IgD-negative memory B cell (primary cell): ENCODE measurements at regions not wholly inside any gene's neighbourhood (a gene's known extent, or its start where the extent isn't known, plus 50 kb on each side); places are given as distances from the start of the nearest gene placed in this dataset.

Experiments used
- H3K27ac Mint-ChIP-seq, 3 donors: one replicate each; pipeline ENCODE4 v1.8.0; 2020 to 2022; ENCODE audit warnings: mild to moderate bottlenecking in 3 of 3, mixed read lengths in 3 of 3, moderate library complexity in 1 of 3
- H3K27me3 Mint-ChIP-seq: one replicate; pipeline ENCODE4 v1.8.0; 2021; ENCODE audit warnings: mixed read lengths
- H3K36me3 Mint-ChIP-seq: one replicate; pipeline ENCODE4 v1.8.0; 2020; ENCODE audit warnings: mild to moderate bottlenecking, mixed read lengths
- H3K4me1 Mint-ChIP-seq, 3 donors: one replicate each; pipeline ENCODE4 v1.8.0; 2020 to 2022; ENCODE audit warnings: mixed read lengths in 3 of 3, mild to moderate bottlenecking in 1 of 3
- H3K4me3 Mint-ChIP-seq, 4 donors: one replicate each; pipeline ENCODE4 v1.8.0; 2020 to 2022; ENCODE audit warnings: mild to moderate bottlenecking in 4 of 4, mixed read lengths in 4 of 4, moderate library complexity in 3 of 4
- H3K9me3 Mint-ChIP-seq, 3 donors: one replicate each; pipeline ENCODE4 v1.8.0; 2020 to 2021; ENCODE audit warnings: mixed read lengths in 3 of 3, mild to moderate bottlenecking in 1 of 3

DNA sequence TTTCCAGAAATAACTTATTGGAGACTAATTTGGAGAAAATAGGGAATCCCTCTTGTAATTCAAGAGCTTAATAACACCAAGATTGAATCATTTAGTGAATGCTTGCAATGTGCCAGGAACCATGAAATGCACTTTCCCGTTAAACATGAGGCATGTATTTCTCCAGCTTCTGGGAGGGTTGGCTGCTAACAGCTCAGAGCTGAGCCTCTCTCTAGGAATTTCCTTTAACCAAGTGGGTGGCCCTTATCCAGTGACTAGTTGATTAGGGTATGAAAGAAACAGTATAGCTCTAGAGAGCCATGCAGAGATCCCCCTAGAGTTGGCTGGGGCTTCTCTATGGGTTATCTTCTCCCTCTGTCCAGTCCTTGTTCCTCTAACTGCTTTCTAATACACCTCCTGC lies 356.4 kb upstream of the GOT2 start:
- no peak overlapping the region for H3K27ac Mint-ChIP-seq
- no peaks in the 10 kb centered on the region for H3K4me1 Mint-ChIP-seq
- no peaks in the 10 kb centered on the region for H3K36me3 Mint-ChIP-seq
- H3K9me3 Mint-ChIP-seq: peaks cover 7 to 16% (median 8%) of the 10 kb centered on the region in 3 donors
- H3K27me3 Mint-ChIP-seq: no peaks in the 10 kb centered on the region
- no peak overlapping the region for H3K4me3 Mint-ChIP-seq

DNA sequence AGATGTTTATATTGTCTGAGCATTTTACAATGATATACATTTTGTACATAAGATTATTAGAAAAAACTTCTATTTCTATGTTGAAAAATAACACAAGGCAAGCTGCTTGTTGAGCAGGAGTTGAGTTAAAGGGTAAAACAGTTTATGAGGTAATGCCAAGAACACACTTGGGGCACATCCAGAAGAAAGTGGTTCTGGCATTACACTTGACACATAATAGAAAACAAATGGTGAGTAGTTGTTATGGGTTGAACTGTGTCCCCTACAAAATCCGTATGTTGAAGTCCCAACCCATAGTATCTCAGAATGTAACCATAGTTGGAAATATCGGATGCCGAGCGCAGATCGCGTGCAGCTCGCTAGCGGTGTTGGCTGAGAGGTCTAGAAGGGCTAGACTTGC lies 354.3 kb upstream of the GOT2 start:
- H3K4me3 Mint-ChIP-seq: no peak overlapping the region
- no peaks in the 10 kb centered on the region for H3K27me3 Mint-ChIP-seq
- peaks cover 9 to 16% (median 10%) of the 10 kb centered on the region in 3 donors for H3K9me3 Mint-ChIP-seq
- H3K4me1 Mint-ChIP-seq: no peaks in the 10 kb centered on the region
- H3K27ac Mint-ChIP-seq: no peak overlapping the region
- H3K36me3 Mint-ChIP-seq: no peaks in the 10 kb centered on the region

DNA sequence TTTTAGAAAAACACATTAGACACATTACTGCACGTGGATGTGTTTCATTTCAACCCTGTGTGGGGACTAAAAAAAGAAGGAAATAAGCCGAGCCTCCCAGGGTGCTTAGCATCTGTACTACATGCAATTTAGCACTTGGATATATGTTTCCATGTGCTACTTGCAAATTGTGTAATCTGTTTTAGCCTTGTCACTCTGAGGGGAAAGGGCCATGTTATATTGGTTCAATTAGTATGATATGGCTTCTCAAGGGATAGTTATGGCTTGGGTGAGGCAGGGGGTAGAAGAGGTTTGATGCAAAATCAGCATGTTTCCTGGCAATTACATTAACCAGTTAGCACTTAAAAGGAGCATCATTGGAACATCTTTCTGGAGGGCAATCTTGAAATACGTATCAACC lies 353.5 kb upstream of the GOT2 start:
- Mint-ChIP-seq H3K4me3 (no peak overlapping the region), H3K27ac (no peak overlapping the region), H3K4me1 (no peaks in the 10 kb centered on the region), H3K27me3 (no peaks in the 10 kb centered on the region), H3K9me3 (peaks cover 7 to 16% (median 8%) of the 10 kb centered on the region in 3 donors), H3K36me3 (no peaks in the 10 kb centered on the region)

DNA sequence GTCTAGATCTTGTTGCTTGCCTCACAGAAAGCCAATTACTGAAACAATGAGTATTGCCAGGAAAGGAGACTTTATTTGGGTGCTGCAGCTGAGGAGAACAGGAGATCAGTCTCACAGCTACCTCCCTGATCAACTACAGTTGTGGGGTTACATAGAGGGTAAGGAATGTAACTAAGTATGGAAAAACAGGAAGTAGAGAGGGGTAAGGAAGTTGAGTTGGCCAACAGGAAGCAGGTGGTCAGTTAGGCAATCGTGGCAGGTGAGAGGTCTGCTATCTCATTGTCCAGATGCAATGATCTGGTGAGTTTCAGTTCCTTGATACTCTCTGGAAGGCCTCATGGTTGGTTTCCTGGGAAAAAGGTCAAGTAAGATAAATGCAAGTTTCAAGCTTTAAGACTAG lies 333.1 kb upstream of the GOT2 start:
- Mint-ChIP-seq H3K36me3 (no peaks in the 10 kb centered on the region), H3K4me3 (peak overlapping the region in 1 of 4 donors; percentile 27), H3K27me3 (no peaks in the 10 kb centered on the region), H3K9me3 (peaks cover 0 to 7% (median 2%) of the 10 kb centered on the region in 3 donors), H3K4me1 (peaks cover 0 to 5% (median 2%) of the 10 kb centered on the region in 3 donors), H3K27ac (no peak overlapping the region)

DNA sequence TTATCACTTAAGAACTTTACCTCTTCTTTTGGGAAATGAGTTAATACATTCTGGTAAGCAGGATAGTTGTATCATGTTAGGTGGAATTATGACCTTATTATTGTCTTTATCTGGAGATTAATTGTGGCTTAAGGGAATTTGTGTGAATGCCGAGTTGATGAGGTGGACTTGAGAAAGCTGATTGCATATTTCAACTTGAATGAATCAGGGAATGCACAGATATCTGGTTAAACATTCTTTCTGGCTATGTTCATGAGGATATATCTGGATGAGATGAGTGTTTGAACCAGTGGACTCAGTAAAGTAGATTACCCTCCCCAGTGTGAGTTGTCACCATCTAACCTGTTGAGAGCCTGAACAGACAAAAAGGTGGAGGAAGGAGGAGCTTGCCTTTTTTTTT lies 326.1 kb upstream of the GOT2 start:
- Mint-ChIP-seq H3K27ac (no peak overlapping the region), H3K9me3 (peaks cover 0 to 12% (median 0%) of the 10 kb centered on the region in 3 donors), H3K4me3 (no peak overlapping the region), H3K36me3 (no peaks in the 10 kb centered on the region), H3K27me3 (no peaks in the 10 kb centered on the region), H3K4me1 (no peaks in the 10 kb centered on the region)

DNA sequence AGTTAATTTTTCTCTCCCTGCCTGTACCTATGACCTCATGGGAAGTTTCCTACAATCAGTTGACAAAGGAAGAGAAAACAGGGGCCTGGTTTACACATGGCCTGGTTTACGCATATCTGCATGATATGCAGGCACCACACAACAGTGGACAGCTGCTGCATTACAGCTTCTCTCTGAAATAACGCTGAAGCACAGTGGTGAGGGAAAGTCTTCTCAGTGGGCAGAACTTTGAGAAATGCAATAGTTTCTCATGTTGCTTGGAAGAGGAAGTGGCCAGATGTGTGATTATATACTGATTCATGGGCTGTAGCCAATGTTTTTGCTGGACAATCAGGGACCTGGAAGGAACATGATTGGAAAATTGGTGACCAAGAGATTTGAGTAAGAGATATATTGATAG lies 324.1 kb upstream of the GOT2 start:
- no peaks in the 10 kb centered on the region for H3K36me3 Mint-ChIP-seq
- H3K4me1 Mint-ChIP-seq: no peaks in the 10 kb centered on the region
- H3K27ac Mint-ChIP-seq: no peak overlapping the region
- H3K9me3 Mint-ChIP-seq: peaks cover 0 to 12% (median 0%) of the 10 kb centered on the region in 3 donors
- no peak overlapping the region for H3K4me3 Mint-ChIP-seq
- no peaks in the 10 kb centered on the region for H3K27me3 Mint-ChIP-seq

DNA sequence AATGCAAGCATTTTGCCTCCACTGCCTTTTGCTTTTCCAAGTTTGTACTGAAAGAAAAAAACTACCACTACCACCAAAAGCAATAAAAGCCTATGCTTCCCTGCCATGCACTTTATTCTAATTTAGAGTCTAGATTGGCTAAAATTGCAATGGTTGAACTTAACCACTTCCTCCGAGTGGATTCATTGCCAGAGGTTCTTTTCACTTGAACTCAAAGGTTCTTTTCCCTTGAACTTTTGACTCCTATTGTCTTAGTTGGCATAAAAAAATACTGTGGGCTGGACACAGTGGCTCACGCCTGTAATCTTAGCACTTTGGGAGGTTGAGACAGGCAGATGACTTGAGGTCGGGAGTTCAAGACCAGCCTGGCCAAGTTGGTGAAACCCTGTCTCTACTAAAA lies 319.8 kb upstream of the GOT2 start:
- H3K27me3 Mint-ChIP-seq: no peaks in the 10 kb centered on the region
- no peak overlapping the region for H3K4me3 Mint-ChIP-seq
- no peak overlapping the region for H3K27ac Mint-ChIP-seq
- H3K9me3 Mint-ChIP-seq: peaks cover 0 to 4% (median 2%) of the 10 kb centered on the region in 3 donors
- no peaks in the 10 kb centered on the region for H3K4me1 Mint-ChIP-seq
- no peaks in the 10 kb centered on the region for H3K36me3 Mint-ChIP-seq

DNA sequence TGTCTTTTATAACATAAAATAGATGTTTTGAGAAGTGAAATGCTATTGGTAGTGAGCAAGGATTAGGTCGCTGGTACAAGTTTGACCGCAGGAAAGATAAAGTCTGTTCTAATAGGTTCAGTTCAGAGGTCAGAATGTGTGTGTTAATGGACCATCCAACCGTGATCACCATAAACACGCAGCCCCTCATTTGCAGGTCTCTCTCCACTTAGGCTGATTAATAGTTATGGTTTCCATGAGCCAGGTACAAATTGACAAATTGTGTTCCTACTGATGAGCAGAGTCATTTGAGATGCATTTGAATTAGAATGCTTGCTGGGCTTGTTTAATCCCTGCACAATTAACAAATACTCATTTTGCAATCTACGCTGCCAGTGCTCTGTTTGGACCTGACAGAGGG lies 318.1 kb upstream of the GOT2 start:
- H3K4me3 Mint-ChIP-seq: no peak overlapping the region
- H3K36me3 Mint-ChIP-seq: no peaks in the 10 kb centered on the region
- H3K27me3 Mint-ChIP-seq: no peaks in the 10 kb centered on the region
- no peaks in the 10 kb centered on the region for H3K4me1 Mint-ChIP-seq
- H3K9me3 Mint-ChIP-seq: peaks cover 0 to 2% (median under 1%) of the 10 kb centered on the region in 3 donors
- no peak overlapping the region for H3K27ac Mint-ChIP-seq

DNA sequence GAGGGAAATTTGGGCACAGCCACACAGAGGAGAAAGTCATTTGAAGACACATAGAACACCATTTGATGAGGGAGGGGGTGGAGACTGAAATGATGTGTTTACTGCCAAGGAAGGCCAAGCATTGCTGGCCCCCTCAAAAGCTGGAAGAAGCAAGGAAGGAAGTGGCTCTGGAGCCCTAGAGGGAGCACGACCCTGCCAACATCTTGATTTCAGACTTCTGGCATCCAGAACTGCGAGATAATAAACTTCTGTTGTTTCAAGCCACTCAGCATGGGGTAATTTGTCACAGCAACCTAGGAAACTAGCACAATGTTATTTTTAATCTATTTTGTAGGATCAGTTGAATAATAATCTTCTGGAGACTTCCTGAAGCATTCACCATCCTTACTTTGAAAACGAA lies 314.8 kb upstream of the GOT2 start:
- Mint-ChIP-seq H3K9me3 (peaks cover 0 to 2% (median 0%) of the 10 kb centered on the region in 3 donors), H3K27ac (no peak overlapping the region), H3K27me3 (no peaks in the 10 kb centered on the region), H3K4me3 (no peak overlapping the region), H3K36me3 (no peaks in the 10 kb centered on the region), H3K4me1 (no peaks in the 10 kb centered on the region)

DNA sequence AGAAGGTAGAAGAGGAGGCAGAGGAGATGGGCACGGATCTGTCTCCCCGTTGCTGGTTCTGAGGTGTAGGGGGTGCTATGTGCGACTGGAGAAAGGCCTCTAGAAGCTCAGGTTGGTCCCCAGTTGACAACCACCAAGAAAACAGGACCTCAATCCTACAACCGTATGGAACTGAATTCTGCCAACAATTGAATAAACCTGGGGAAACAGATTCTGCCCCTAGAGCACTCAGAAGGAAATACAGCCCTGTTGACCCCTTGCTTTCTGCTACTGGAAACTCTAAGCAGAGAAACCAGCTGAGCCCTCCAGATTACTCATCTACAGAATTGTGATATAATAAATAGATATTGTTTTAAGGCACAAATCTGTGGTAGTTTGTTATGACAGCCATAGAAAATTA lies 313.0 kb upstream of the GOT2 start:
- H3K36me3 Mint-ChIP-seq: no peaks in the 10 kb centered on the region
- no peaks in the 10 kb centered on the region for H3K9me3 Mint-ChIP-seq
- H3K27me3 Mint-ChIP-seq: no peaks in the 10 kb centered on the region
- no peak overlapping the region for H3K27ac Mint-ChIP-seq
- no peak overlapping the region for H3K4me3 Mint-ChIP-seq
- H3K4me1 Mint-ChIP-seq: no peaks in the 10 kb centered on the region

DNA sequence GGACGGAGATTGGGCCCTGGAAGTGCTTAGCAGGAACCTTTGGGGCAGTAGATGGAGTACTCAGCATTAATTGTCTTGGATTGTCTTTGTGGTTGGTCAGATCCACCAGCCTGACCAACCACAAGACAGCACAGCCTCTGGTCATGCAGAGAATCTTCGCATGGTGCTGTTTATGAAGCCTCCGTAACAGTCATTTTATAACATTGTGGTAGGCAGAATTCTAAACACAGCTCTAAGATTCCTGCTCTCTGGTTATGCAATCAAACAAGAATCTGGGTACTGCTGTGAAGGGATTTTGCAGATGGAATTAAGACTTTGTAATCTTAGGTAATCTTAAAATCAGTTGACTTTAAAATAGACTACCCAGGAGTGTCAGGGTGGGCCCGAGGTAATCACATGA lies 312.2 kb upstream of the GOT2 start:
- no peak overlapping the region for H3K4me3 Mint-ChIP-seq
- H3K27me3 Mint-ChIP-seq: no peaks in the 10 kb centered on the region
- H3K9me3 Mint-ChIP-seq: no peaks in the 10 kb centered on the region
- H3K4me1 Mint-ChIP-seq: no peaks in the 10 kb centered on the region
- no peak overlapping the region for H3K27ac Mint-ChIP-seq
- H3K36me3 Mint-ChIP-seq: no peaks in the 10 kb centered on the region

DNA sequence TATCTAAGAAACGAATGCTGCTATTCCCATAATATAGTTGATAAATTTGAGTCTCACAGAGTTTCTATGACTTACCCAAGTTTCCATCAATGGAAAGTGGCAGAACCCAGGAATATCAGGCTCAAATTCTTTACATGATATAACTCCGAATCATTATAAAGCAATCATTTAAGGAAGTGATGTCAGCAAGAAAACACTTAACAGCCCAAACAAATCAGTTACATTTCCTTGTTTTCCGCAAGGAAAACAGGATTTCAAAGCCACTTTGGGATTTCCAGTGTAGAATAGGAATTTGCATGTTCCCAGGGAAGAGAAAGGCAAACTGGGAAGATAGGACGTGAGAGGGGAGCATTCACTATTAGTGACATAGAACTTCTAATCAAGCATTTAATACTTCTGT lies 311.4 kb upstream of the GOT2 start:
- H3K9me3 Mint-ChIP-seq: no peaks in the 10 kb centered on the region
- H3K36me3 Mint-ChIP-seq: no peaks in the 10 kb centered on the region
- H3K27ac Mint-ChIP-seq: no peak overlapping the region
- H3K4me3 Mint-ChIP-seq: no peak overlapping the region
- H3K4me1 Mint-ChIP-seq: no peaks in the 10 kb centered on the region
- H3K27me3 Mint-ChIP-seq: no peaks in the 10 kb centered on the region

DNA sequence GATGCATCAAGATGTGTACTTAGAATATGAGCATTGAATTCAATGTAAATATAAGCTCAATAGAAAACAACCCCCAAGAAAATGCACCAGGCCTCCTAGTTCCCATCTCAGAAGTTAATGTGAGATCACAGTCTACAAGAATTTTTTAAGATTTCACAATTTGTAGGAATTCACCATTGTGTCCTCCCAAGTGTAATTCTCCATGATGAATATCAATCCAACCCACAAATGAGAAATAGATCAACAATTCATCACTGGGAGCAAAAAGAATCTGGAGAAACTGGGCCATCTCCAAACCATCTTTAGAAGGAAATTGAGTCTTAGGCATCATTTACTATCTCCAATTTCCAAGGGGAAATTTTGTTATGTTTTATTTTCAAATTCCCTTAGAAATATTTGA lies 310.5 kb upstream of the GOT2 start:
- Mint-ChIP-seq H3K9me3 (no peaks in the 10 kb centered on the region), H3K36me3 (no peaks in the 10 kb centered on the region), H3K4me3 (no peak overlapping the region), H3K27ac (no peak overlapping the region), H3K4me1 (no peaks in the 10 kb centered on the region), H3K27me3 (no peaks in the 10 kb centered on the region)

DNA sequence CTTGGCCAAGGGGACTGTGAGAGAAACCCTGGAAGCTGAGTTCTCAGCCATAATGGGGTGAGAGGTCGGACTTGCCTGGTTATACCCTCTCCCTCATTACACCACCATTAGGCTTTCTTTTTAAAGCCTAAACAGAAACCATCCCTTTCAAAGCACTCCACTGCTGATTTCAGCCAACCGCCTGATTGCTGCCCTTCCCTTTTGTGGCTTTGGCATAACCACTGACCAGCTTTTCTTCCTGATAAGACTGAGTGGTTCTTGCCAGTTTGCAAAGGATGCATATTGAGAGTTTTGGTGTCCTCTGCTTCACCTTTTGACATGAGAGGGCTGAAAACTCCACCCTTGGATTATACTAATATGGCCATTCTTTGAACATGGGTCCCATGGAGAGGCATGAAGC lies 308.2 kb upstream of the GOT2 start:
- no peak overlapping the region for H3K4me3 Mint-ChIP-seq
- H3K4me1 Mint-ChIP-seq: no peaks in the 10 kb centered on the region
- H3K36me3 Mint-ChIP-seq: no peaks in the 10 kb centered on the region
- H3K9me3 Mint-ChIP-seq: no peaks in the 10 kb centered on the region
- no peak overlapping the region for H3K27ac Mint-ChIP-seq
- H3K27me3 Mint-ChIP-seq: no peaks in the 10 kb centered on the region

DNA sequence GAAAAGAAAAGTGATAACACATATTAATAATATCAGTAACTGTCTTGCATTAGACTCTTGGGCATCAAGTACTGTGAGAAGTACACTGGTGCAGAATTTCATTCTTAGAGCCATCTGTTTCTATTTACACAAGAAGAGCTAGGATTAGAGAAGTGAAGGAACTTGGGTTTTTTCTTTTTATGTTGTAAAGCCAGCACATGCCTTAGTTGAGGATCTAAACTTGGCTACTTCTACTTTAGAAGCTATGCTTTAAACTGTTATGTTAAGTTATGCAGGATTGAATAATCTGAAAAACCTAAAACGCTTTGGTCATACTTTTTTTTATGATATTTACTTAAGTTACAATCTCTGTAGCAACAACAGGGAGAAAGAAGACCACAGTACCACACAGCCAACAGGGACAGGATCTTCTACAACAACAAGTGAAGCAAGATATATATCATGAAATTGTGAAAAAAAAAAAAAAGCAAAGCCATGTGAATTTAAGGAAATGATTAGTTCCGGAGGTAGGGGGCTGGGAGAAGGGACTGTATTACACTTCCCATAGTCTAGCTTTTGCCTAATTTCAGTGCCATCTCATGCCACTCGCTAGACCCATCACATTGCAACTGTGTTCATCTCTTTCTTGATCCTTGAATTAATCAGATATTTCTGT lies 305.1 kb upstream of the GOT2 start:
- Mint-ChIP-seq H3K9me3 (peaks cover 0 to 11% (median 0%) of the 10 kb centered on the region in 3 donors), H3K4me3 (no peak overlapping the region), H3K27me3 (no peaks in the 10 kb centered on the region), H3K36me3 (no peaks in the 10 kb centered on the region), H3K27ac (no peak overlapping the region), H3K4me1 (no peaks in the 10 kb centered on the region)

DNA sequence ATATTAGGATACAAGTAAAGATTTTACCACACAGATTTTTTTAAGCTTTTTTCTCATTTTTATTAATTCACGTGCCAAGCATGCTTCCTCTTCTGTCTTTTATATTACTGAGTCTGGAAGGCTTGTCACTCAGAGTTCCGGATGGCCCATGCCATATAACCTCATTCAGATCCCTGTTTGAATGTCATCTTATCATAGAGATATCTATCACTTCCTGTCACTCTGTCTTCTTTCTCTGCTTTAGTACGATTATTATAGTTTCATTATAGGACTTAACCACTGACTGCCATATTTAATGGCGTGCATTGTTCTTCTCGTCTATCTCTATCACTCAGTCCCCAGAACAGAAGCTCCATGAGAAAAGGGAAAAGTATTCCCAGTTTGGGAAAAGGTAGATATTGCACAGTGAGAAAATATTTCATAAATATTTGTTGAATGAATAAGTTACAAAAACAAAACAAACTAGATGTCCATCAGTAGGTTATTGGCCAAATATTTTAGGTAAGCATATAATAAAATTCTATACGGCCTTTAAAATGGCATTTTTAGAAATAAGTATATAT lies 296.9 kb upstream of the GOT2 start:
- Mint-ChIP-seq H3K4me1 (no peaks in the 10 kb centered on the region), H3K9me3 (peaks cover 0 to 15% (median 0%) of the 10 kb centered on the region in 3 donors), H3K4me3 (no peak overlapping the region), H3K27ac (no peak overlapping the region), H3K27me3 (no peaks in the 10 kb centered on the region), H3K36me3 (no peaks in the 10 kb centered on the region)
